HG02852 (cell line): ENCODE measurements at regions not wholly inside any gene's neighbourhood (a gene's known extent, or its start where the extent isn't known, plus 50 kb on each side); places are given as distances from the start of the nearest gene placed in this dataset.

Experiments used
- ATAC-seq: cut with Tn5 transposase; IDR thresholded peaks from one replicate; pipeline ENCODE4 v1.9.1; 2021; ENCODE audit warnings: mild to moderate bottlenecking, moderate library complexity; ENCODE audit not compliant: unreplicated experiment

GRCh38 chr2:65864619-65865018 lies 432.2 kb upstream of the SPRED2 start:
- ATAC-seq, result no peak

- no peak for ATAC-seq
Observed at GRCh38 chr2:65863713-65864112, 431.3 kb upstream of the SPRED2 start.

- ATAC-seq, result no peak
Observed at GRCh38 chr2:65856928-65857327, 424.5 kb upstream of the SPRED2 start.

GRCh38 chr2:65856423-65856822 lies 424.0 kb upstream of the SPRED2 start:
- no peak for ATAC-seq

- no peak for ATAC-seq
Observed at GRCh38 chr2:65850695-65851094, 418.3 kb upstream of the SPRED2 start.

- ATAC-seq, result no peak
Observed at GRCh38 chr2:65846989-65847678, 414.7 kb upstream of the SPRED2 start.

GRCh38 chr2:65845442-65846182 lies 413.2 kb upstream of the SPRED2 start:
- ATAC-seq, result no peak

- no peak for ATAC-seq
Observed at GRCh38 chr2:65842104-65842503, 409.7 kb upstream of the SPRED2 start.

- no peak for ATAC-seq
Observed at GRCh38 chr2:65835975-65836549, 403.7 kb upstream of the SPRED2 start.

GRCh38 chr2:65834771-65835475 lies 402.5 kb upstream of the SPRED2 start:
- no peak for ATAC-seq

- no peak for ATAC-seq
Observed at GRCh38 chr2:65834062-65834461, 401.7 kb upstream of the SPRED2 start.

GRCh38 chr2:65831509-65831908 lies 399.1 kb upstream of the SPRED2 start:
- ATAC-seq, result no peak

GRCh38 chr2:65826567-65826966 lies 394.2 kb upstream of the SPRED2 start:
- no peak for ATAC-seq

GRCh38 chr2:65823511-65823910 lies 391.1 kb upstream of the SPRED2 start:
- no peak for ATAC-seq

- ATAC-seq, result no peak
Observed at GRCh38 chr2:65820454-65820853, 388.1 kb upstream of the SPRED2 start.

GRCh38 chr2:65819963-65820362 lies 387.6 kb upstream of the SPRED2 start:
- ATAC-seq, result no peak

GRCh38 chr2:65818873-65819451 lies 386.6 kb upstream of the SPRED2 start:
- ATAC-seq, result no peak

GRCh38 chr2:65813631-65814173 lies 381.3 kb upstream of the SPRED2 start:
- ATAC-seq, result no peak

GRCh38 chr2:65812887-65813286 lies 380.5 kb upstream of the SPRED2 start:
- ATAC-seq, result no peak

GRCh38 chr2:65807942-65808341 lies 375.5 kb upstream of the SPRED2 start:
- ATAC-seq, result no peak

GRCh38 chr2:65804777-65805176 lies 372.4 kb upstream of the SPRED2 start:
- no peak for ATAC-seq
